ENCODE measurements at regions not wholly inside any gene's neighbourhood (a gene's known extent, or its start where the extent isn't known, plus 50 kb on each side); places are given as distances from the start of the nearest gene placed in this dataset.
A peak's percentile ranks its signal among the peaks of the same experiment; 100 is the strongest.
"Not testable (repeated sequence)": the region's sequence is repeated elsewhere in the genome, so short reads cannot be mapped to it uniquely, and the experiment has no call there.

DNA sequence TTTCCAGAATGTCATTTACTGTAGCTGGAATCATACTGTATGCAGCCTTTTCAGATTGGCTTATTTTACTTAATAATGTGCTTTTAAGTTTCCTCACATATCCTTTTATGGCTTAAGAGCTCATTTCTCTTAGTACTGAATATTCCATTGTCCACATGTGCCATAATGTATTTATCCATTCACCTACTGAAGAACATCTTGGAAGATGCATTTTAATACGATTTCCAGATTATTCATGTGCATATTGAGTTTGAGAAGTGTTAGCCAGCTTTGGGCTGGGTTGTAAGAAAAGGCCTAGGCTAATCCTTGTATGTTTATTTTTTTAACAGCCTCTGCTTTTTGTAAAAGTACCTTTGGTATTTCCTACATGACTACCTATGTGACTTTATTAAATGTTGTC is 109.3 kb upstream of the MDFIC start:
- DNase-seq = no peak

DNA sequence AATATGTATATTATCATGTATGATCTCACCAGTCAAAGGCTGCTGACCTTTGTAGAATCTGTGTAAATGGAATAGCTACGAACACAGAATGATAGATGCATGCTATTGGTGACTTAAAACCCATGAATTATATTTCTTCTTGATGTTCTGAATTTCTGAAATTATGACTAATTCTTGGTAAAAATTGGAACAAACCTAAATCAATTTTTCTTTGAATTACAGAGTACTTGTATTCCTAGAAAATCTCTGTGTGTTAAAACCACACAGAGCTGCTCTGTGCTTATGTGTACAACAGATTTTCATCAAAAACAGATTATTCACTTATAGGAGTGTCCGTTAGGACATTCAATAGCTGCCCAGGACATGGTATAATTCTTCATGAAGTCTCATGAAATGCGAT is 108.3 kb upstream of the MDFIC start:
- DNase-seq = no peak

- DNase-seq = not testable (repeated sequence)
Observed at GRCh38 chr7:114817036-114817435, 104.9 kb upstream of the MDFIC start.

- DNase-seq = no peak
Observed at GRCh38 chr7:114818501-114818900, 103.4 kb upstream of the MDFIC start.

GRCh38 chr7:114819616-114820362 is 102.1 kb upstream of the MDFIC start:
- no peak for DNase-seq

DNA sequence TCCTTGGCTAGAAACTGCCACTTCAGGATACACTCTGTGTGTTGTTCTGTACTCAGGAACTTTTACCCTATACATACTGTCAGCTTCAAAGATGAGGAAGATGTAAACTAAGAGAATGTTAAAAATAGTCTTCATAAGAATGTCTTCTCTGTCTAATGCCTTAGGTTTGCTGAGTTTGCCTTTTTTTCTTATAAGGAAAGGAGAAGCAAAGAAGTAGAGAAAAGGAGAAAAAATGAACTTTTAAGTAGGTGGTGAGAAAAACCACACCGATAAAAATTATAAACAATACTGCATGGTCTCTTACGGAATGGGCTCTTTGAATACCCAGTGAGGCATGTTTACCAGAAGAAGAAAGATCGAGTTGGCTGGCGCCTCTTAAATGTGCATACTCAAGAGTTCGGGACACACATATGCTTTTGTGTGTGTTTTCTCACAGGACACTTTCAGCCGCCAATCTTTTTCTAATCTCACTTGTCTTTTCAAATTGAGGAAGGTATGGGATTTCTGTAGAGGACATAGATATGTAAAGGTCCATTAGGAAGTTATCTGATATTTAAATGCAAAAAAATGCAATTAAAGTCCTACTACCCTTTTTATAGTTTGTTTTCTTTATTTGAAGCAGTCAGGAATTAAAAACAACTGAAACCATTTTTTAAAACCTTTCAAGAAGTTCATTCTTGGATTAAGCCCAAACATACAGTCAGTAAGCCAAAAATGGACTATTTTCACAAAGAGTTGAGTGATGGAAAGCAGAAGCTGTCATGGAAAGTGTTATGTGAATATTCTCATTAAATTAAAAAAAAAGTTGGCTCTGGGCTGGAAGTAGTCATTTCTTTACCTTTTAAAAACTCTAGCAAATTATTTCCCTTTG is 100.6 kb upstream of the MDFIC start:
- no peak for DNase-seq

- DNase-seq = no peak
Observed at GRCh38 chr7:114822131-114822530, 99.8 kb upstream of the MDFIC start.

GRCh38 chr7:114822844-114823243 is 99.0 kb upstream of the MDFIC start:
- DNase-seq = no peak

GRCh38 chr7:114823290-114823689 is 98.6 kb upstream of the MDFIC start:
- DNase-seq = no peak

- DNase-seq = no peak
Observed at GRCh38 chr7:114825423-114825951, 96.4 kb upstream of the MDFIC start.

DNA sequence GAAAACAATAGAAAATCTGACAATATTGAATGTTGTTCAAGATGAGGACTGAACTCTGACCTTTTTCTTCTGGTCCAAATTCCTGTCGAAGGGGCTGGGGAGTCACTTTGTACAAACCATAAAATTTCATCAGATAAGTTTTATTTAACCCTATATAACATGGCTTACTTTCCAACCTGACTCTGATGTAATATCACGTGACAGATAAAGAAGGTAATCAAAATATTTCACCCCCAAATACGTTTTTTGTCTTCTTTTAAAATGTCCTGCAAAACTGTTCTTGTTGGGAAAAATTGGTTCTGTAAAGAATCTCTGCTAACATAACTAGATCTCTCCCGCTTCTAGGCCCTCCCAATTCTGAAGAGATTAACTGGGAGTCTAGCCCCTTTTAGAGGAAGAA is 90.9 kb upstream of the MDFIC start:
- DNase-seq = no peak

DNA sequence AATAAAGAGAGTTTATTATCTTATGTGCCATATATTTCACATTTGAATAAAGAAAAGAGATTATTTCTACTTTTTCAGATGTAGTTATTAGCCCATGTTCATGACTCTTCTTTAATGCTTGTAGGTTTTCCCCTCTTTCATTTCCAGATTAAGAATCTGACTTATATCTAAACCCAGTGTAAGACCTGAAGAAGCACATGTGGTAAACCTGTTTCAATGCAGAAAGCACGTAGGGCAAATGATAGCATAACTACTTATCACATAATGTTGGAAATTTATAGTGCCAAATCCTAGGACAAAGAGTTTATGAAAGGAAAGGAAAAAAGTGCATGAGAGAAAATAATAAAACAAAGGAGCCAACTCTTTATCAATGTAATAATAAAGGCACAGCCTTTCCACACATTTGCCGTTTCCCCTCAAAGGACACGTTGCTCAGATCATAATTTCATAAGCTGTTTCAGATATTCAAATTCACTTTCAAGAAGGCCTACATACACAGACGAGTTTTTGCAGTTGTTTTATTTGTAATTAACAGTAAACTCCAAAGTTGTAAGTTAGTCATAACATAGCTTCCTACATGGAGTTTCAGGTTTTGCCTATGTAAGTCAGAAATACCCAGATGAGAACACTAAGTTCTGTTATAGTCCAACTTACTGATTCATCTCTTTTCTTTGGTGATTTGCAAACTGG is 88.8 kb upstream of the MDFIC start:
- no peak for DNase-seq

- no peak for DNase-seq
Observed at GRCh38 chr7:114835303-114835702, 86.6 kb upstream of the MDFIC start.

- no peak for DNase-seq
Observed at GRCh38 chr7:114835861-114836260, 86.0 kb upstream of the MDFIC start.

DNA sequence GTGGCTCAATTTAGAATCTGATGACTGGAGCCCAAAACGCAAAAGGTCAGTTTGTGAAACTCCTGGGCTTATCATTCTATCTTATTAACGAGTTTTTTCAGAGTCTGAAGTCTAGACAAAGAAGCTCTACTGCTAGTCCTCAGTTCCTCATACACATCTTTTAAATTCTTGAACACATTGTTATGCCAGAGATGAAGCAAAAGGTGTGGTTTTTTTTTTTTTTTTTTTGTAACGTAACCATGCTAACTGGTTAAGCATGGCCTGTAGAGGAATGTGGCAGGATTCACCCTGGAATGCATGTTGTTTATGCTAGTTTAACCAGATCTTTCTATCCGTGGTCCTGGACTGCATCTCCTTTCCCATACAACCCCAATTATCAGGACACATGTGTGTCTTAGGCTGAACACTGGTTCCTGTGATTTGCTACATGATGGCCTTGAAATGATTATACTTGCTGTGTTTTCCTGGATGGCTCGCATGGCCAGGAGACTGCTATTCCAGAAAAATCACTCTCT is 79.3 kb upstream of the MDFIC start:
- DNase-seq = no peak

DNA sequence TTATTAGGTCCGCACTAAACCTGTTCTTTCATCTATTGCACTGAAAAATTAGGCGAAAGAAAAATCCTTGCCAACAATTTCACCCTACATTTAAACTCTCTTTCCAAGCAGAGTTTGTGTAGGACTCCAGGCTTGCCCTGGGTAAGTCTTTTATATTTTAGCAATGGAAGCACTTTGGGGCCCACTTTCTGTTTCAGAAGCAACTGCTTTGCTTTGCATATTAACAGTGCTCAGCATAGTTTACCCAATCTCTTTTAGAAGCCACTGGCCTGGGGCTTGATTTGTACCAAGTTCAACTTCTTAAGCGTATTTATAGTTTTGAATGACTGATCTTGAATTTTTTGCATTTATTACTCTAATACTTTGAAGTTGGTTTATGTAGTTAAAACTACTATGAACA is 78.8 kb upstream of the MDFIC start:
- DNase-seq = no peak

DNA sequence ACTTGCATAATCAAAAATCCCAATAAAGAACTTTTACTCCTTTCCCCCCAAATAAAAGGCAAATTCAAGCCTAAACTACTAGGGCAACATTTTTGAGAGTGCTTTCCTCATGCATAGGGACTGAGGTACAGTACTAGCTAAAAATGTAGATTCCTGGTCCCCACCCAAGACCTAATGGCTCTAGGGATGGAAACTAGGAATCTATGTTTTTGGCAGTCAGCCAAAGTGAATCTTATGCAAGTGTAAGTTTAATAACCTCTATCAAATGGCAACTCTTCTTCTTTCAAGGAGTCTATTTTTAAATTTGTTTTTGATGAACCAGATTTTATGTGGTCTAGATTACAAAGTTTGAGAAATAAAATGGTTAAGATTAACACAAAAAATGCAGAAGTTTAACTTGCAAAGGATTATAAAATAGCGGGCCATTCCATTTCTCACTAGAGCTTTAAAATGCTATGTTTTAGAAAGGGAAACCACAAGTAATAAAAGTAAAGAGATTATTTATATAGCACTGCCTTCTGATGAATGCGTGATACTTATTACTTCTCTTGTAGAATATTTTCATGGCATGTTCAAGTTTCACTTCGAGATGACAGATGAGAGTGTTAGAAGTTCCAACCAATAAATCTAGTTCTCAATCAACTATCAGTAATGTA is 70.4 kb upstream of the MDFIC start:
- DNase-seq = peak; percentile 49

GRCh38 chr7:114852293-114852692 is 69.6 kb upstream of the MDFIC start:
- DNase-seq = no peak

DNA sequence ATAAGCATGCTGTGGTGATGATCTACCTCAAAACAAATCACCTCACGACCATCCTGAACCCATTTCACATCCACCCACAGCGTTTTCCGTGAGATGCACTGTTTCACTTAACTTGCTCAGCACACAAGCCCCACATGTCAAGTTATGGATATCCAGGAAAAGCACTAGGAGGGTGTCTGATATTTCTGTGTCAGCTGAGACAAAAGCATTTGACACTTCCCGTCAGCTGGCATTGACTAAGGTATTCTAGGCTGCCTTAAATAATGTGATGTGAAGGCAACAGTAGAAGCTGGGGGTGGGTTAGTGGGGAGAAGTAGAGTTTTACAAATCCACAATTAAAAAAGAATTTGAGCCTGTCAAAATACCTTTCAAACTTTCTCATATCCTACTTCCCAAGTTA is 68.7 kb upstream of the MDFIC start:
- DNase-seq = no peak

GRCh38 chr7:114854369-114854768 is 67.5 kb upstream of the MDFIC start:
- no peak for DNase-seq

DNA sequence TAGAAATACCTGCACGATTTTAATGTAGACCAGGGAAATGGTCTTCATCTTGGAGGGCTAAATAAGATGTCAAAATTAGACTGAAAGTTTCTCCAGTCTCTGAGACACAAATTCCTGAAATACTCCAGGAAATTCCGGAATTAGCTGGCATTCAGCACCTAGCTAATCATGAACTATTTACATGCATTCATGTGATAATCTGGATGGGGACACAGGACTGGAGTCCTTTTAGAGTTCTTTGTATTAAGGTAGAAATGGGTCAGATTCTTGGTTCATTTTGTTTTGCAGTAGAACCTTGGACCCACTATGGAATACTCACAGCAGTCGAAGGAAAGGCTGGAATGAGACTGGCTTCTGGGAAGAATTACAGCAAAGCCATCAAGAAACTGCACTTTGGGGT is 65.3 kb upstream of the MDFIC start:
- DNase-seq = no peak

DNA sequence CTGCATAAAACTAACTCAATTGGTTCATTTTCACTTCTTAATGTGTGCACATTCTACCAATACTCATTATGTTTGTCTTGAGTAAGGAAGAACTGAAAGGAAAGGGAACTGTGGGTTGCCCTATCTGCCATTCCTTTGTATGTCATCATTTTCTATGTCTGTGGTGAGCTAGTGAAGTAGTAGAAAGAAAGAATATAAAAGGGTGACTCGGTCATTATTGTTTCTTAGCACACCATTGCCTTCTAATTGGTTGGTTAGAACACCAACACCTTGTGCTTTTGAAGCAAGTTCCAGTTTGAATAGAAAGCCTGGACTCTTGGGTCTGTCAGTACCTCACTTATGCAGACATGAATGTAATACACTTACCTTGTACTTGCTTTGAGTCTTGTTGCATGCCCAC is 64.3 kb upstream of the MDFIC start:
- no peak for DNase-seq

DNA sequence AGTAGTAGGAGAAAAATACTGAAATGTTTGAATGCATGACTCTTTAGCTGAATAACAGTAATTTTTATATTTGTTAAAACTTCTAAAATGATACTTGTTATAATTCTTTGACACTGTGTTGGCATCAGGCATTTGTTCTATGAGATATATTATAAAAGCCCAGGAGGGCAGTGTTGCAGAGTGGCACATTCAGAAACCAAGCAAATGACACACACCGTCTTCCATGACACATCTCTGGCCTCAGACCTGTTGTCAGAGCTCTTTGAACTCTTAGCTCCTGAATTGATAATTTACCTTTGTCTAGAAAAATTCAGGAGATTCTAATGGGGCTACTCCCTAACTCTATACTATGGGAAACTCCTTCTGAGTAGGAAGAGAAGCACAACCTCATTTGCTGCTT is 62.4 kb upstream of the MDFIC start:
- DNase-seq = no peak
